Heart right ventricle (tissue), 16 donors: ENCODE measurements at regions not wholly inside any gene's neighbourhood (a gene's known extent, or its start where the extent isn't known, plus 50 kb on each side); places are given as distances from the start of the nearest gene placed in this dataset.

ENCODE experiments used
- ATAC-seq, 8 donors: fragments of 200-7000 bp; cut with Tn5 transposase; one replicate each; pipeline ENCODE4 v1.9.1; 2020; ENCODE audit warnings: mild to moderate bottlenecking in 8 of 8, moderate library complexity in 8 of 8, moderate number of reproducible peaks in 1 of 8
- DNase-seq, 2 donors: peaks; one replicate each; pipeline ENCODE4 v3.0.0-alpha.2; 2020
- H3K27ac ChIP-seq, 10 donors: fragments of 200-600 bp; sonication (generic) in 2 of 10; one replicate each; pipeline versions ENCODE4 v1.5.0 to v1.8.0; 2020 to 2022; ENCODE audit warnings: mild to moderate bottlenecking in 3 of 10
- H3K27me3 ChIP-seq, 7 donors: fragments of 200-600 bp; one replicate each; pipeline ENCODE4 v1.8.0; 2021 to 2022; ENCODE audit warnings: mild to moderate bottlenecking in 2 of 7
- H3K36me3 ChIP-seq, 9 donors: fragments of 200-600 bp; sonication (generic) in 1 of 9; one replicate each; pipeline versions ENCODE4 v1.5.0 to v1.8.0; 2020 to 2022; ENCODE audit warnings: mild to moderate bottlenecking in 2 of 9
- H3K4me1 ChIP-seq, 9 donors: fragments of 200-600 bp; sonication (generic) in 1 of 9; one replicate each; pipeline versions ENCODE4 v1.5.0 to v1.8.0; 2020 to 2022; ENCODE audit warnings: mild to moderate bottlenecking in 4 of 9
- H3K4me3 ChIP-seq, 10 donors: fragments of 200-600 bp; sonication (generic) in 2 of 10; one replicate each; pipeline versions ENCODE4 v1.5.0 to v1.8.0; 2020 to 2022; ENCODE audit warnings: mild to moderate bottlenecking in 7 of 10, moderate library complexity in 2 of 10
- H3K9me3 ChIP-seq, 11 donors: fragments of 200-600 bp in 10 of 11; sonication (generic) in 2 of 11; one replicate each; pipeline versions ENCODE4 v1.5.0 to v1.8.0; 2013 to 2022; ENCODE audit warnings: mild to moderate bottlenecking in 2 of 11, control low read depth in 1 of 11, moderate library complexity in 1 of 11
- CTCF ChIP-seq, 9 donors: fragments of 200-600 bp; sonication (generic) in 2 of 9; IDR thresholded peaks; one replicate each; pipeline versions ENCODE4 v1.5.0 to v1.8.0; 2021 to 2022; ENCODE audit warnings: antibody characterized with exemption in 9 of 9, mild to moderate bottlenecking in 5 of 9, moderate library complexity in 1 of 9
- WGBS, 2 donors: extraction: QIAGEN DNeasy Blood & Tissue Kit; methylation state at CpG; one replicate each; pipeline ENCODE4 v1.1.7; 2013; ENCODE audit warnings: inconsistent platforms in 1 of 2; 5-methylcytosine and 5-hydroxymethylcytosine counted together
- intact Hi-C, 10 donors: fragments of 100-400 bp; cut with DNase I; formaldehyde crosslinking; loops; one replicate each; pipeline versions ENCODE4 v1.11.1 to v1.14.2; 2022
- donor health status: Arrhythmogenic right ventricular cardiomyopathy.
- donor health status: ischemic (EF 13 %, LVEDD 7.1; RV severe dilation, severe dysfunction).
- donor health status: healthy with polysubstance abuse.
- donor health status: DM: no; HTN: yes; CAD: no.
- donor health status: DM: no; HTN: no; CAD: no.
- donor health status: ischemic (EF 25% LVEDD 6.9; RV normal size, moderate dysfunction).
- donor health status: ischemic (EF 25% LVEDD 5.7; RV mildly dilated, moderate dysfunction).
- donor health status: healthy.
- donor health status: DM: yes; HTN: yes; CAD: no.
- donor health status: Ischemic cardiomyopathy.
- donor health status: ischemic (EF 35%, LVEDD 5.7; RV mildly dilated, moderate dysfunction).
- donor health status: nonischemic (EF 11% LVEDD 7.7; RV severe dilation, severe dysfunction).
- donor health status: DM: yes; HTN: yes; CAD: no.
- donor health status: PGD.
- donor health status: ischemic (EF 29% LVEDD 5.4; RV normal size, mild dysfunction).
- donor health status: nonischemic (EF 23%, LVEDD 6.1; RV moderate dilation, normal function).

DNA sequence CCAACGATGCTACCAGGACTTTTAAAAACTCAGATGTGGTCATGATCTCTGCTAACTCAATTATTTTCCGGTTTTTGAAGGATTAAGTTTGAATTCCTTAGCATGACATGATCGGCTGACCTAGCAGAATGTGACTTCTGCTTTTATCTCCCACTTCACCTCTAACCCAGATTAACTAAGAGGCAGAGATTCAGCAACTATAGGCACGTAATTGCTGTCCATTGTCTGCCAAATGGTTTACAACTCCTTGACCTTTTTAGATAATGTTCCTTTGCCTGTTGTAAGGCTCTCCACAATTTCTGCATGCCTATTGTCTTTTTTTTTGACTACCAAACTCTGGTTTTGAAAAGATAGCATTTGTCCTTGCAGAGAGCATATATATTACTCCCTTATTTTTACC, 268.2 kb downstream of the BRINP1 start:
- Histone ChIP-seq H3K27ac (no peak overlapping the region), H3K4me1 (no peaks in the 10 kb centered on the region), H3K4me3 (no peak overlapping the region), H3K27me3 (no peaks in the 10 kb centered on the region), H3K36me3 (no peaks in the 10 kb centered on the region), H3K9me3 (no peaks in the 10 kb centered on the region)
- ATAC-seq (no peak), DNase-seq (no peak)
- intact Hi-C loops, result no loop called here
- no peak for TF ChIP-seq CTCF (IDR thresholded peaks at IDR 0.05)
- WGBS, 2 donors, result 36 to 37% methylated on average over 4 of the region's 4 CpGs

- intact Hi-C loops, result no loop called here
- Histone ChIP-seq H3K9me3 (no peaks in the 10 kb centered on the region), H3K27ac (no peak overlapping the region), H3K36me3 (no peaks in the 10 kb centered on the region), H3K4me3 (no peak overlapping the region), H3K27me3 (no peaks in the 10 kb centered on the region), H3K4me1 (no peaks in the 10 kb centered on the region)
- DNase-seq (no peak), ATAC-seq (no peak)
- no peak for TF ChIP-seq CTCF (IDR thresholded peaks at IDR 0.05)
- WGBS, 2 donors, result 78 to 83% methylated on average over 4 of the region's 4 CpGs
These were observed 254.6 kb downstream of the BRINP1 start for GRCh38 chr9:119114681-119115080.
